Stomach (tissue), 8 donors: ENCODE measurements at regions not wholly inside any gene's neighbourhood (a gene's known extent, or its start where the extent isn't known, plus 50 kb on each side); places are given as distances from the start of the nearest gene placed in this dataset.

Experiments used
- DNase-seq, 2 donors: peaks; one replicate each; pipeline versions ENCODE4 v3.0.0 to v3.0.0-alpha.2; 2013 to 2019
- H3K27ac ChIP-seq, 5 donors: fragments of 200-600 bp in 4 of 5; sonication (generic) in 4 of 5; one replicate each; pipeline ENCODE4 v1.5.1; 2013 to 2019; ENCODE audit warnings: mild to moderate bottlenecking in 1 of 5, moderate library complexity in 1 of 5
- H3K27me3 ChIP-seq, 3 donors: fragments of 200-600 bp; sonication (generic); one replicate each; pipeline ENCODE4 v1.5.1; 2017 to 2019; ENCODE audit warnings: mixed run types in 1 of 3
- H3K36me3 ChIP-seq, 4 donors: fragments of 200-600 bp; sonication (generic); 1 replicate in 3 of 4; 2 replicates in 1 of 4; pipeline ENCODE4 v1.5.1; 2016 to 2019
- H3K4me1 ChIP-seq, 4 donors: fragments of 200-600 bp; sonication (generic); one replicate each; pipeline ENCODE4 v1.5.1; 2016 to 2019
- H3K4me3 ChIP-seq, 4 donors: fragments of 200-600 bp; sonication (generic) in 3 of 4; one replicate each; pipeline ENCODE4 v1.5.1; 2016 to 2019; ENCODE audit warnings: mild to moderate bottlenecking in 1 of 4
- H3K9me3 ChIP-seq, 4 donors: fragments of 200-600 bp; sonication (generic); one replicate each; pipeline ENCODE4 v1.5.1; 2016 to 2019
- CTCF ChIP-seq, 7 experiments: fragments of 450-650 bp in 4 of 7; fragments of 200-600 bp in 3 of 7; sonication (generic) in 3 of 7; IDR thresholded peaks; one replicate each; pipeline ENCODE4 v1.5.1; 2016 to 2019; ENCODE audit warnings: antibody characterized with exemption in 7 of 7, control low read depth in 2 of 7, mild to moderate bottlenecking in 1 of 7
- EP300 ChIP-seq: sonication (generic); formaldehyde crosslinking; IDR thresholded peaks from one replicate; pipeline ENCODE4 v1.6.1; 2017; ENCODE audit warnings: antibody characterized with exemption
- POLR2A ChIP-seq, 4 donors: fragments of 450-650 bp; IDR thresholded peaks; one replicate each; pipeline ENCODE4 v1.6.1; 2016; ENCODE audit warnings: antibody characterized with exemption in 4 of 4, control low read depth in 2 of 4, mild to moderate bottlenecking in 1 of 4, moderate library complexity in 1 of 4
- POLR2AphosphoS5 ChIP-seq, 3 donors: sonication (generic); formaldehyde crosslinking; IDR thresholded peaks; one replicate each; pipeline ENCODE4 v1.6.1; 2016; ENCODE audit warnings: antibody characterized with exemption in 3 of 3
- WGBS, 5 donors: extraction: QIAGEN DNeasy Blood & Tissue Kit in 3 of 5; methylation state at CpG; one replicate each; pipeline versions ENCODE4 v1.1.5 to v1.1.7; 2013 to 2018; 5-methylcytosine and 5-hydroxymethylcytosine counted together
- intact Hi-C: fragments of 100-400 bp; cut with DNase I; formaldehyde crosslinking; loops from one replicate; pipeline ENCODE4 v1.15.1; 2023; ENCODE audit warnings: low total_unique reads
- donor health status: healthy with polysubstance abuse.
- donor health status: Bipolar disorder and iron deficiency.
- donor health status: healthy.

- Histone ChIP-seq H3K27ac (no peak overlapping the region), H3K4me3 (no peak overlapping the region), H3K4me1 (no peaks in the 10 kb centered on the region), H3K36me3 (no peaks in the 10 kb centered on the region), H3K27me3 (no peaks in the 10 kb centered on the region), H3K9me3 (peaks cover 3 to 52% (median 36%) of the 10 kb centered on the region in 4 donors)
- no peak for DNase-seq
- no peak for TF ChIP-seq CTCF (IDR thresholded peaks at IDR 0.05)
- no peak for TF ChIP-seq POLR2A (IDR thresholded peaks at IDR 0.05)
- no peak for TF ChIP-seq POLR2AphosphoS5 (IDR thresholded peaks at IDR 0.05)
- TF ChIP-seq EP300 = no peak
- intact Hi-C loops = no loop called here
- WGBS, 5 donors = 71 to 91% (median 87%) methylated on average over 3 of the region's 3 CpGs
These were observed 803.7 kb downstream of the GRIK2 start for GRCh38 chr6:102197211-102197610.

GRCh38 chr6:102204351-102204750 lies 810.8 kb downstream of the GRIK2 start:
- 45 to 62% (median 47%) methylated on average over 3 of the region's 3 CpGs for WGBS, 5 donors
- intact Hi-C loops = no loop called here
- Histone ChIP-seq H3K27me3 (no peaks in the 10 kb centered on the region), H3K4me3 (no peak overlapping the region), H3K27ac (no peak overlapping the region), H3K36me3 (no peaks in the 10 kb centered on the region), H3K4me1 (no peaks in the 10 kb centered on the region), H3K9me3 (peaks cover 0 to 15% (median 11%) of the 10 kb centered on the region in 4 donors)
- DNase-seq = peak in 1 of 2 donors; percentile 3
- TF ChIP-seq POLR2AphosphoS5 (IDR thresholded peaks at IDR 0.05) = no peak
- TF ChIP-seq POLR2A (IDR thresholded peaks at IDR 0.05) = no peak
- TF ChIP-seq EP300 = no peak
- TF ChIP-seq CTCF (IDR thresholded peaks at IDR 0.05) = no peak

DNA sequence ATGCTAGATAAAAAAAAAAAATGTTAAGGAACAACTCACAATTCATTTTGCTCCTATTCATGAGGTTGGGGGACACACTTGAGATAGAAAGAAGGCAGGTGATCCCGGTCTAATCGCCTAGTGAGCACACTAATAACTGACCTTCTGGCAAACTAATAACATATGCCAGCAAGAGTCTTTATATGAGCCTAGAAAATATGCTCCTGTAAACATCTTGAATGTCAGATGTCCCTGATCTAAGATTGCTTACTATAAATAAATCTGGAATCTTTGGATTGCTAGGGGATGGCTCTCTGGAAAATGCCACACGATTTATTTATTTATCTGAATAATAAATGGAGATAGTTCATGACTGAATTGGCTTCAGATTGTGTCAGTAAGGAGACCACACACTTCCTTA lies 821.9 kb downstream of the GRIK2 start:
- H3K27me3 ChIP-seq = no peaks in the 10 kb centered on the region
- WGBS, 5 donors = 54 to 82% (median 66%) methylated on average over 3 of the region's 3 CpGs
- intact Hi-C loops = no loop called here

DNA sequence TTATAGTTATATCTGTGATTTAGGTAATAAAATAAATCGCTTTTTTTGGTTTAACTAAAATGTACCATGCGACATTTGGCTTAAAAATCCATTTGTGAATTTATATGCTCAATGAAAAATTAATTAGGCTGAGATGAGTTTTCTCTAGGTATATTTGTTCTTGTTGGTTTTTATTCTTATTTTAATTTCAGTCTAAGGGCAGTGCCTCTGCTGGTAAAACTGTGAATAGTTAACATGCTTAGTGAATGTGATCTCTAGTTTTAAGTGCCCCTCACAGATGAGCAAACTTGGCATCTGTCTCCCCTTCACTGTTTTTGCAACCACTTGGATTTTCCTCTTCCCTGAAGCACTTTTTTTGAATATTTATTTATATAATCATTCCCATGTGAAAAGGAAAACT lies 822.7 kb downstream of the GRIK2 start:
- no peaks in the 10 kb centered on the region for H3K36me3 ChIP-seq
- H3K4me1 ChIP-seq = no peaks in the 10 kb centered on the region
- H3K27me3 ChIP-seq = no peaks in the 10 kb centered on the region
- H3K27ac ChIP-seq = no peak overlapping the region
- no peaks in the 10 kb centered on the region for H3K9me3 ChIP-seq
- TF ChIP-seq POLR2A (IDR thresholded peaks at IDR 0.05) = no peak
- TF ChIP-seq EP300 = no peak
- TF ChIP-seq CTCF (IDR thresholded peaks at IDR 0.05) = no peak
- TF ChIP-seq POLR2AphosphoS5 (IDR thresholded peaks at IDR 0.05) = no peak
- DNase-seq = no peak
- H3K4me3 ChIP-seq = no peak overlapping the region
- 89 to 95% (median 91%) methylated on average over 2 of the region's 2 CpGs for WGBS, 5 donors
- intact Hi-C loops = no loop called here

More for the DNA sequence above, 821.9 kb downstream of the GRIK2 start:
- Histone ChIP-seq H3K27ac (no peak overlapping the region), H3K4me1 (no peaks in the 10 kb centered on the region), H3K9me3 (no peaks in the 10 kb centered on the region), H3K36me3 (no peaks in the 10 kb centered on the region), H3K4me3 (no peak overlapping the region)
- DNase-seq = no peak
- TF ChIP-seq POLR2AphosphoS5 (IDR thresholded peaks at IDR 0.05) (no peak), CTCF (IDR thresholded peaks at IDR 0.05) (no peak), EP300 (no peak)
